Esophagus mucosa (tissue), 1 donor: ENCODE measurements at regions not wholly inside any gene's neighbourhood (a gene's known extent, or its start where the extent isn't known, plus 50 kb on each side); places are given as distances from the start of the nearest gene placed in this dataset.
"Not testable (repeated sequence)": the region's sequence is repeated elsewhere in the genome, so short reads cannot be mapped to it uniquely, and the experiment has no call there.

Source experiments
- ATAC-seq: fragments of 200-7000 bp; cut with Tn5 transposase; one replicate; pipeline ENCODE4 v1.9.1; 2020
- donor health status: DM: yes; HTN: yes; CAD: no.

GRCh38 chr18:24561369-24561965, 101.0 kb downstream of the HRH4 start:
- ATAC-seq: no peak

GRCh38 chr18:24567199-24567598, 106.8 kb downstream of the HRH4 start:
- ATAC-seq: peak; percentile 68

- no peak for ATAC-seq
Measured at GRCh38 chr18:24570716-24571115, 110.3 kb downstream of the HRH4 start.

- ATAC-seq: no peak
Measured at GRCh38 chr18:24582771-24583170, 122.3 kb downstream of the HRH4 start.

- ATAC-seq: no peak
Measured at GRCh38 chr18:24584205-24584604, 123.8 kb downstream of the HRH4 start.

GRCh38 chr18:24584813-24585212, 124.4 kb downstream of the HRH4 start:
- ATAC-seq: no peak

- ATAC-seq: no peak
Measured at GRCh38 chr18:24585996-24586566, 125.6 kb downstream of the HRH4 start.

GRCh38 chr18:24586662-24587360, 126.4 kb downstream of the HRH4 start:
- ATAC-seq: no peak

- no peak for ATAC-seq
Measured at GRCh38 chr18:24588440-24588839, 128.0 kb downstream of the HRH4 start.

- ATAC-seq: no peak
Measured at GRCh38 chr18:24590946-24591345, 130.5 kb downstream of the HRH4 start.

- ATAC-seq: no peak
Measured at GRCh38 chr18:24593401-24593800, 133.0 kb downstream of the HRH4 start.

GRCh38 chr18:24593886-24594285, 133.4 kb downstream of the HRH4 start:
- ATAC-seq: no peak

- no peak for ATAC-seq
Measured at GRCh38 chr18:24595561-24596031, 135.2 kb downstream of the HRH4 start.

GRCh38 chr18:24600076-24600654, 139.7 kb downstream of the HRH4 start:
- ATAC-seq: no peak

GRCh38 chr18:24601585-24601984, 141.1 kb downstream of the HRH4 start:
- peak; percentile 42 for ATAC-seq

GRCh38 chr18:24602201-24602600, 141.8 kb downstream of the HRH4 start:
- no peak for ATAC-seq

- ATAC-seq: no peak
Measured at GRCh38 chr18:24603151-24603550, 142.7 kb downstream of the HRH4 start.

- no peak for ATAC-seq
Measured at GRCh38 chr18:24605444-24605843, 145.0 kb downstream of the HRH4 start.

- ATAC-seq: no peak
Measured at GRCh38 chr18:24609254-24609653, 148.8 kb downstream of the HRH4 start.

GRCh38 chr18:24611075-24611474, 150.6 kb downstream of the HRH4 start:
- no peak for ATAC-seq

- ATAC-seq: no peak
Measured at GRCh38 chr18:24613896-24614640, 153.6 kb downstream of the HRH4 start.

GRCh38 chr18:24616653-24617052, 156.2 kb downstream of the HRH4 start:
- no peak for ATAC-seq

- not testable (repeated sequence) for ATAC-seq
Measured at GRCh38 chr18:24624421-24624820, 164.0 kb downstream of the HRH4 start.
